OCI-LY3 (cell line): ENCODE measurements at regions not wholly inside any gene's neighbourhood (a gene's known extent, or its start where the extent isn't known, plus 50 kb on each side); places are given as distances from the start of the nearest gene placed in this dataset.

Source experiments
- EZH2phosphoT487 ChIP-seq: fragments of 200-600 bp; shearing (Covaris generic); IDR thresholded peaks from 2 replicates; pipeline ENCODE4 v1.6.1; 2018; ENCODE audit warnings: antibody characterized with exemption, mixed run types, low read depth
- TF ChIP-seq, protein P1 (sequence below): fragments of 200-600, 300-600 bp; sonication (generic); IDR thresholded peaks from 2 replicates; pipeline ENCODE4 v1.5.1; 2014; ENCODE audit warnings: antibody characterized with exemption, low read length, low read depth

DNA sequence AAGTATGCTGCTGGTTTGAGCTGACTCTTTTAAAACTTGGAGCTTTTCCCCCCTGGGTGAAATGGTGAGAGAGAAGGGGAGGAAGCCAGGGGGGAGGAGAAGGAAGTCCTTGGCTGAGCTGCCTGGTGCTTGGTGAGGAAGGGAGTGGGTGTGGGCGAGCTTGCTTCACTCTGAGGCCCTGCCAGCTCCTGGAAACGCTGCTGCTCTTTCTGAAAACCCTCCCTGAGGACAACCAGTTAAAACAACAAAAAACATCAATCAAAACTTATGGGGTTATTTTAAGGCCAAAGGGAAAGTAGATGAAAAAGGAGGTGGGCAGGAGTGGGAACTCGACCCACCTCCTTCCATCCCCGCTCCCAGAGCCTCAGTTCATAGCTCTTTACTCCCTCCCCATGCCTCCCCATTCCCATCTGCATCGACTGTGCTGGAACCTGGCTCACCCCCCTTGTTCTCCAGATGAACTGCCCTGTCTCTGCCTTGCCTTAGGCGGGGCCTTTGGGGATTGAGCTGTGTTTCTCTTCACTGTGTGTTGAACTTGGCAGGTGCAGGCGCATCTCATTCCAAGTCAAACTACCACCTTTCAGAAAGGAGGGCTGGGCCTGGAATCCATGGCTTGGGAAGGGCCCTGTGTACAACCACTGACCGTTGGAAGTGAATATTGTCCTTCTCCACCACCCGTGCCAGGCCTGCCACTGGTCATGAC lies 166.1 kb downstream of the ZNF621 start:
- TF ChIP-seq, protein P1, sequence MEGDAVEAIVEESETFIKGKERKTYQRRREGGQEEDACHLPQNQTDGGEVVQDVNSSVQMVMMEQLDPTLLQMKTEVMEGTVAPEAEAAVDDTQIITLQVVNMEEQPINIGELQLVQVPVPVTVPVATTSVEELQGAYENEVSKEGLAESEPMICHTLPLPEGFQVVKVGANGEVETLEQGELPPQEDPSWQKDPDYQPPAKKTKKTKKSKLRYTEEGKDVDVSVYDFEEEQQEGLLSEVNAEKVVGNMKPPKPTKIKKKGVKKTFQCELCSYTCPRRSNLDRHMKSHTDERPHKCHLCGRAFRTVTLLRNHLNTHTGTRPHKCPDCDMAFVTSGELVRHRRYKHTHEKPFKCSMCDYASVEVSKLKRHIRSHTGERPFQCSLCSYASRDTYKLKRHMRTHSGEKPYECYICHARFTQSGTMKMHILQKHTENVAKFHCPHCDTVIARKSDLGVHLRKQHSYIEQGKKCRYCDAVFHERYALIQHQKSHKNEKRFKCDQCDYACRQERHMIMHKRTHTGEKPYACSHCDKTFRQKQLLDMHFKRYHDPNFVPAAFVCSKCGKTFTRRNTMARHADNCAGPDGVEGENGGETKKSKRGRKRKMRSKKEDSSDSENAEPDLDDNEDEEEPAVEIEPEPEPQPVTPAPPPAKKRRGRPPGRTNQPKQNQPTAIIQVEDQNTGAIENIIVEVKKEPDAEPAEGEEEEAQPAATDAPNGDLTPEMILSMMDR: no peak
- no peak for TF ChIP-seq EZH2phosphoT487
